Adrenal gland (tissue), 9 donors: ENCODE measurements at regions not wholly inside any gene's neighbourhood (a gene's known extent, or its start where the extent isn't known, plus 50 kb on each side); places are given as distances from the start of the nearest gene placed in this dataset.
"Not testable (repeated sequence)": the region's sequence is repeated elsewhere in the genome, so short reads cannot be mapped to it uniquely, and the experiment has no call there.

Experiments
- DNase-seq, 7 donors: peaks; one replicate each; pipeline ENCODE4 v3.0.0-alpha.2; 2019 to 2020
- H3K27ac ChIP-seq, 5 donors: fragments of 200-600 bp; sonication (generic) in 4 of 5; 1 replicate in 3 of 5; 2 replicates in 2 of 5; pipeline versions ENCODE4 v1.5.1 to v1.8.0; 2016 to 2020; ENCODE audit warnings: mild to moderate bottlenecking in 1 of 5
- H3K27me3 ChIP-seq: fragments of 200-600 bp; 2 replicates; pipeline ENCODE4 v1.8.0; 2021
- H3K36me3 ChIP-seq, 2 donors: fragments of 200-600 bp; replicated peaks in 1 of 2; 1 replicate in 1 of 2; 2 replicates in 1 of 2; pipeline versions ENCODE4 v1.5.1 to v1.8.0; 2018 to 2022
- H3K4me1 ChIP-seq, 2 donors: fragments of 200-600 bp; replicated peaks in 1 of 2; 1 replicate in 1 of 2; 2 replicates in 1 of 2; pipeline versions ENCODE4 v1.5.1 to v1.8.0; 2018 to 2021
- H3K4me3 ChIP-seq, 4 donors: fragments of 200-600 bp; sonication (generic) in 3 of 4; one replicate each; pipeline ENCODE4 v1.5.1; 2016 to 2018
- H3K9me3 ChIP-seq, 3 donors: fragments of 200-600 bp; sonication (generic) in 1 of 3; replicated peaks in 1 of 3; 1 replicate in 2 of 3; 2 replicates in 1 of 3; pipeline versions ENCODE4 v1.5.1 to v1.8.0; 2016 to 2021
- WGBS, 4 donors: extraction: QIAGEN DNeasy Blood & Tissue Kit in 2 of 4; methylation state at CpG; one replicate each; pipeline versions ENCODE4 v1.1.5 to v1.1.7; 2013 to 2017; 5-methylcytosine and 5-hydroxymethylcytosine counted together
- intact Hi-C, 2 donors: fragments of 100-400 bp; cut with DNase I; formaldehyde crosslinking; loops; one replicate each; pipeline versions ENCODE4 v1.14.1 to v1.15.0; 2022 to 2023
- microRNA-seq, 3 donors: library from miRNA; unstranded; fragments of <30 nt; microRNA quantifications; one replicate each; pipeline ENCODE4, GENCODE V29; 2017 to 2020
- small RNA-seq, 2 donors: library from RNA; depleted of rRNA; stranded (forward); fragments of <200 nt; gene quantifications; one replicate each; pipeline ENCODE3, GENCODE V24; 2016
- donor health status: healthy with polysubstance abuse.
- donor health status: Bipolar disorder and iron deficiency.
- donor health status: DM: yes; HTN: yes; CAD: no.
- donor health status: DM: no; HTN: no; CAD: no.
- donor health status: DM: no; HTN: no; CAD: no.

DNA sequence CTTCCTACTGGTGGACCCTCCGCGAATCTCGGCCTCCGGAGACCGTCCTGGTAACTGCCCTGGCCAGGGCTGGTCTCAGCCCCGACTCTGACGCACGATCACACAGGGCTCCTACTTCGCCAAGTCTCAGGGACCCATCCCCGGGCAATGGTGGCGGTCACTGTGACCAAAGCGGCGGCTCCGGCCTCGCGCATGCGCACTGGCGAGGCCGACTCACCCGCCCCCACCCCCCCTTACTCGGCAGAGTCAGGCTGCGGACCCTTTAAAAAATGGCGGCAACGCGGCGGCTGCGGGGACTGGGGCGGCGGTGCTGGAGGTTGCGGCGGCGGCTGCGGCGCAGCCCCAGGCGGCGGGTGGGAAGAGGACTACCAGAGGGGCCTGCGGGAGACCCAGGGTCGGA, 1581.3 kb downstream of the FOXD4L5 start:
- H3K4me3 ChIP-seq, H3K9me3 ChIP-seq, H3K27me3 ChIP-seq, H3K27ac ChIP-seq, H3K36me3 ChIP-seq, H3K4me1 ChIP-seq, intact Hi-C loops: not testable (repeated sequence)
- DNase-seq: peak in 5 of 7 donors; percentile 26 to 57 (median 41)
- WGBS, 4 donors: 46 to 67% (median 57%) methylated on average over 6 to 37 of the region's 38 CpGs

DNA sequence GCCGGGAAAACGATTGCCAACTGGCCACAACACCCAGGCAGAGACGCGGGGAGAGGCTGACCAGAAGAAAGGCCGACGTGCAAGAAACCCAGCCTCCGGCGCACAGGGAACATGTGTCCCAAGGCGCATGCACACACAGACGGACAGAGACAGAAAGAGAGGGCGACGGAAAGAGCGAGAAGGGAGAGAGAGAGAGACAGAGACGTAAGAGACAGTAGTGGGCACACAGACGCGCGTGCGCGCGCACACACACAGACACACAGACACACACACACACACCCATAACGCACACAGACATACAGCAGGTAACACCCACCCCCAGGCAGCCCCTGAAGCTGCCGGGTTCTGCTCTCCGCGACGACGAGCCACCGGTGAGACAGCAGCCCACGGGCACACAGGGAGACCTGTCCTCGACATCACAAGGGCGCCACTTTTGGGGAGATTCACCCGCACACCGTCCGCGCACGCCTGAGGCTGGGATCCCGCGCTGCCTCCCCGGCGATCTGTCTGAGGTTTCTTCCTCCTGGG, 1581.8 kb downstream of the FOXD4L5 start:
- H3K9me3 ChIP-seq, H3K27ac ChIP-seq, H3K27me3 ChIP-seq, intact Hi-C loops, H3K4me3 ChIP-seq, DNase-seq, H3K36me3 ChIP-seq, H3K4me1 ChIP-seq: not testable (repeated sequence)
- 55 to 76% (median 59%) methylated on average over 21 to 39 of the region's 39 CpGs for whole genome bisulfite sequencing, 4 donors

Small RNA genes lying in the stretch of these regions (microRNA-seq; reads per million reads assigned to microRNA genes)
- 0 reads per million in 3 donors for gene MIR4477B

Small RNA genes lying in the stretch of these regions (small RNA-seq; reads per million reads assigned to genes)
- gene MIR4477B (0 reads per million in 2 donors), gene PTGER4P3 (0 reads per million in 2 donors), gene RNA5SP284 (0.17 to 0.24 reads per million in 2 donors)
